ENCODE measurements at regions not wholly inside any gene's neighbourhood (a gene's known extent, or its start where the extent isn't known, plus 50 kb on each side); places are given as distances from the start of the nearest gene placed in this dataset.

DNA sequence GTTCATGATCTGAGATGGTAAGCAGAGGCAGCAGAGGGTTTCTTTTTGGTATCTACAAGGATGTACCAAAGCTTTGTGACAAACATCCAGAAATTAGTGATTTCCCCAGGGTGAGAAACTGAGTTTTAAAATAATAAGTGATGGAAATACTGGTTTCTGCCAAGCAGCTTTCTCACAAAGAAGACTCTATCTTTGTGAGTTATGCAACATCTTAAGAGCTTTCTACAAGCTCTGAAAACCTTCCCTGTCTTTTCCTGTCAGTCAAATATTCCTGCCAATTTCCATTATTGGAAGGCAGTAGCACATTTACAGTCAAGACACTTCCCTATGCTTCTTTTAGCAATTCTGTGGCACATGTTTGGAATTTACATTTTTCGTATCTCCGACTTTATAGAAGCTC, 264.7 kb upstream of the SPTLC3 start:
- TF ChIP-seq, protein P1, sequence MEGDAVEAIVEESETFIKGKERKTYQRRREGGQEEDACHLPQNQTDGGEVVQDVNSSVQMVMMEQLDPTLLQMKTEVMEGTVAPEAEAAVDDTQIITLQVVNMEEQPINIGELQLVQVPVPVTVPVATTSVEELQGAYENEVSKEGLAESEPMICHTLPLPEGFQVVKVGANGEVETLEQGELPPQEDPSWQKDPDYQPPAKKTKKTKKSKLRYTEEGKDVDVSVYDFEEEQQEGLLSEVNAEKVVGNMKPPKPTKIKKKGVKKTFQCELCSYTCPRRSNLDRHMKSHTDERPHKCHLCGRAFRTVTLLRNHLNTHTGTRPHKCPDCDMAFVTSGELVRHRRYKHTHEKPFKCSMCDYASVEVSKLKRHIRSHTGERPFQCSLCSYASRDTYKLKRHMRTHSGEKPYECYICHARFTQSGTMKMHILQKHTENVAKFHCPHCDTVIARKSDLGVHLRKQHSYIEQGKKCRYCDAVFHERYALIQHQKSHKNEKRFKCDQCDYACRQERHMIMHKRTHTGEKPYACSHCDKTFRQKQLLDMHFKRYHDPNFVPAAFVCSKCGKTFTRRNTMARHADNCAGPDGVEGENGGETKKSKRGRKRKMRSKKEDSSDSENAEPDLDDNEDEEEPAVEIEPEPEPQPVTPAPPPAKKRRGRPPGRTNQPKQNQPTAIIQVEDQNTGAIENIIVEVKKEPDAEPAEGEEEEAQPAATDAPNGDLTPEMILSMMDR (IDR thresholded peaks at IDR 0.05): no peak
- TF ChIP-seq POLR2AphosphoS5 (IDR thresholded peaks at IDR 0.05): no peak
